ENCODE measurements at regions not wholly inside any gene's neighbourhood (a gene's known extent, or its start where the extent isn't known, plus 50 kb on each side); places are given as distances from the start of the nearest gene placed in this dataset.

- no peak overlapping the region for H3K4me3 ChIP-seq (ENCODE audit: low read length)
- no peaks in the 10 kb centered on the region for H3K36me3 ChIP-seq (ENCODE audit: insufficient read depth, low read length)
- no peaks in the 10 kb centered on the region for H3K27me3 ChIP-seq (ENCODE audit: control insufficient read depth, insufficient read depth, low read length)
- no peaks in the 10 kb centered on the region for H3K9me3 ChIP-seq (replicated peaks; ENCODE audit: low read length)
- no peak overlapping the region for H3K9ac ChIP-seq (ENCODE audit: low read depth, low read length)
- no peak overlapping the region for H3K4me2 ChIP-seq (ENCODE audit: low read length)
- no peaks in the 10 kb centered on the region for H3K4me1 ChIP-seq (ENCODE audit: control insufficient read depth, insufficient read depth, low read length)
Observed at GRCh38 chr15:96064351-96064756, 266.1 kb upstream of the NR2F2 start.

GRCh38 chr15:96066126-96066525 is 264.4 kb upstream of the NR2F2 start:
- H3K4me2 ChIP-seq (ENCODE audit: low read length): no peak overlapping the region
- no peaks in the 10 kb centered on the region for H3K9me3 ChIP-seq (replicated peaks; ENCODE audit: low read length)
- no peak overlapping the region for H3K9ac ChIP-seq (ENCODE audit: low read depth, low read length)
- H3K27me3 ChIP-seq (ENCODE audit: control insufficient read depth, insufficient read depth, low read length): no peaks in the 10 kb centered on the region
- peaks cover 6% of the 10 kb centered on the region for H3K4me1 ChIP-seq (ENCODE audit: control insufficient read depth, insufficient read depth, low read length)
- H3K4me3 ChIP-seq (ENCODE audit: low read length): no peak overlapping the region
- H3K36me3 ChIP-seq (ENCODE audit: insufficient read depth, low read length): no peaks in the 10 kb centered on the region

GRCh38 chr15:96066852-96067495 is 263.5 kb upstream of the NR2F2 start:
- Histone ChIP-seq H3K27me3 (ENCODE audit: control insufficient read depth, insufficient read depth, low read length) (no peaks in the 10 kb centered on the region), H3K9me3 (replicated peaks; ENCODE audit: low read length) (no peaks in the 10 kb centered on the region), H3K4me2 (ENCODE audit: low read length) (no peak overlapping the region), H3K4me3 (ENCODE audit: low read length) (no peak overlapping the region), H3K9ac (ENCODE audit: low read depth, low read length) (no peak overlapping the region), H3K36me3 (ENCODE audit: insufficient read depth, low read length) (no peaks in the 10 kb centered on the region), H3K4me1 (ENCODE audit: control insufficient read depth, insufficient read depth, low read length) (peaks cover 6% of the 10 kb centered on the region)

- Histone ChIP-seq H3K4me3 (ENCODE audit: low read length) (no peak overlapping the region), H3K4me2 (ENCODE audit: low read length) (no peak overlapping the region)
Observed at GRCh38 chr15:96067677-96068076, 262.8 kb upstream of the NR2F2 start.

GRCh38 chr15:96068897-96069296 is 261.6 kb upstream of the NR2F2 start:
- no peaks in the 10 kb centered on the region for H3K27me3 ChIP-seq (ENCODE audit: control insufficient read depth, insufficient read depth, low read length)
- H3K4me3 ChIP-seq (ENCODE audit: low read length): no peak overlapping the region
- H3K4me1 ChIP-seq (ENCODE audit: control insufficient read depth, insufficient read depth, low read length): peaks cover 6% of the 10 kb centered on the region
- no peaks in the 10 kb centered on the region for H3K36me3 ChIP-seq (ENCODE audit: insufficient read depth, low read length)
- H3K9ac ChIP-seq (ENCODE audit: low read depth, low read length): no peak overlapping the region
- H3K4me2 ChIP-seq (ENCODE audit: low read length): no peak overlapping the region
- no peaks in the 10 kb centered on the region for H3K9me3 ChIP-seq (replicated peaks; ENCODE audit: low read length)

More at GRCh38 chr15:96067677-96068076, 262.8 kb upstream of the NR2F2 start:
- no peaks in the 10 kb centered on the region for H3K27me3 ChIP-seq (ENCODE audit: control insufficient read depth, insufficient read depth, low read length)
- H3K4me1 ChIP-seq (ENCODE audit: control insufficient read depth, insufficient read depth, low read length): peaks cover 6% of the 10 kb centered on the region
- no peaks in the 10 kb centered on the region for H3K9me3 ChIP-seq (replicated peaks; ENCODE audit: low read length)
- H3K9ac ChIP-seq (ENCODE audit: low read depth, low read length): no peak overlapping the region
- no peaks in the 10 kb centered on the region for H3K36me3 ChIP-seq (ENCODE audit: insufficient read depth, low read length)

GRCh38 chr15:96070636-96071035 is 259.9 kb upstream of the NR2F2 start:
- no peaks in the 10 kb centered on the region for H3K27me3 ChIP-seq (ENCODE audit: control insufficient read depth, insufficient read depth, low read length)
- H3K4me1 ChIP-seq (ENCODE audit: control insufficient read depth, insufficient read depth, low read length): peaks cover 6% of the 10 kb centered on the region
- H3K36me3 ChIP-seq (ENCODE audit: insufficient read depth, low read length): no peaks in the 10 kb centered on the region
- no peak overlapping the region for H3K9ac ChIP-seq (ENCODE audit: low read depth, low read length)
- H3K4me2 ChIP-seq (ENCODE audit: low read length): peak overlapping the region; percentile 39
- no peaks in the 10 kb centered on the region for H3K9me3 ChIP-seq (replicated peaks; ENCODE audit: low read length)
- H3K4me3 ChIP-seq (ENCODE audit: low read length): no peak overlapping the region

GRCh38 chr15:96072821-96073220 is 257.7 kb upstream of the NR2F2 start:
- no peak overlapping the region for H3K4me3 ChIP-seq (ENCODE audit: low read length)
- H3K4me1 ChIP-seq (ENCODE audit: control insufficient read depth, insufficient read depth, low read length): peaks cover 6% of the 10 kb centered on the region
- no peaks in the 10 kb centered on the region for H3K27me3 ChIP-seq (ENCODE audit: control insufficient read depth, insufficient read depth, low read length)
- H3K36me3 ChIP-seq (ENCODE audit: insufficient read depth, low read length): no peaks in the 10 kb centered on the region
- H3K9ac ChIP-seq (ENCODE audit: low read depth, low read length): no peak overlapping the region
- H3K9me3 ChIP-seq (replicated peaks; ENCODE audit: low read length): no peaks in the 10 kb centered on the region
- H3K4me2 ChIP-seq (ENCODE audit: low read length): no peak overlapping the region

GRCh38 chr15:96073908-96074307 is 256.6 kb upstream of the NR2F2 start:
- H3K36me3 ChIP-seq (ENCODE audit: insufficient read depth, low read length): no peaks in the 10 kb centered on the region
- no peak overlapping the region for H3K9ac ChIP-seq (ENCODE audit: low read depth, low read length)
- no peak overlapping the region for H3K4me2 ChIP-seq (ENCODE audit: low read length)
- H3K4me3 ChIP-seq (ENCODE audit: low read length): no peak overlapping the region
- H3K4me1 ChIP-seq (ENCODE audit: control insufficient read depth, insufficient read depth, low read length): peaks cover 6% of the 10 kb centered on the region
- no peaks in the 10 kb centered on the region for H3K9me3 ChIP-seq (replicated peaks; ENCODE audit: low read length)
- no peaks in the 10 kb centered on the region for H3K27me3 ChIP-seq (ENCODE audit: control insufficient read depth, insufficient read depth, low read length)

GRCh38 chr15:96075895-96076294 is 254.6 kb upstream of the NR2F2 start:
- H3K4me1 ChIP-seq (ENCODE audit: control insufficient read depth, insufficient read depth, low read length): no peaks in the 10 kb centered on the region

GRCh38 chr15:96076350-96076749 is 254.2 kb upstream of the NR2F2 start:
- Histone ChIP-seq H3K27me3 (ENCODE audit: control insufficient read depth, insufficient read depth, low read length) (no peaks in the 10 kb centered on the region), H3K4me1 (ENCODE audit: control insufficient read depth, insufficient read depth, low read length) (no peaks in the 10 kb centered on the region), H3K4me2 (ENCODE audit: low read length) (no peak overlapping the region), H3K9me3 (replicated peaks; ENCODE audit: low read length) (no peaks in the 10 kb centered on the region), H3K4me3 (ENCODE audit: low read length) (no peak overlapping the region), H3K36me3 (ENCODE audit: insufficient read depth, low read length) (no peaks in the 10 kb centered on the region), H3K9ac (ENCODE audit: low read depth, low read length) (no peak overlapping the region)

More at GRCh38 chr15:96075895-96076294, 254.6 kb upstream of the NR2F2 start:
- no peak overlapping the region for H3K4me3 ChIP-seq (ENCODE audit: low read length)
- H3K9me3 ChIP-seq (replicated peaks; ENCODE audit: low read length): no peaks in the 10 kb centered on the region
- no peaks in the 10 kb centered on the region for H3K27me3 ChIP-seq (ENCODE audit: control insufficient read depth, insufficient read depth, low read length)
- H3K36me3 ChIP-seq (ENCODE audit: insufficient read depth, low read length): no peaks in the 10 kb centered on the region
- H3K4me2 ChIP-seq (ENCODE audit: low read length): no peak overlapping the region
- no peak overlapping the region for H3K9ac ChIP-seq (ENCODE audit: low read depth, low read length)

GRCh38 chr15:96079041-96079440 is 251.5 kb upstream of the NR2F2 start:
- no peaks in the 10 kb centered on the region for H3K36me3 ChIP-seq (ENCODE audit: insufficient read depth, low read length)
- H3K9me3 ChIP-seq (replicated peaks; ENCODE audit: low read length): no peaks in the 10 kb centered on the region
- no peaks in the 10 kb centered on the region for H3K4me1 ChIP-seq (ENCODE audit: control insufficient read depth, insufficient read depth, low read length)
- no peaks in the 10 kb centered on the region for H3K27me3 ChIP-seq (ENCODE audit: control insufficient read depth, insufficient read depth, low read length)
- H3K4me2 ChIP-seq (ENCODE audit: low read length): no peak overlapping the region
- H3K9ac ChIP-seq (ENCODE audit: low read depth, low read length): no peak overlapping the region
- H3K4me3 ChIP-seq (ENCODE audit: low read length): no peak overlapping the region

GRCh38 chr15:96079882-96080281 is 250.6 kb upstream of the NR2F2 start:
- Histone ChIP-seq H3K27me3 (ENCODE audit: control insufficient read depth, insufficient read depth, low read length) (no peaks in the 10 kb centered on the region), H3K4me3 (ENCODE audit: low read length) (no peak overlapping the region), H3K4me1 (ENCODE audit: control insufficient read depth, insufficient read depth, low read length) (no peaks in the 10 kb centered on the region), H3K36me3 (ENCODE audit: insufficient read depth, low read length) (no peaks in the 10 kb centered on the region), H3K9me3 (replicated peaks; ENCODE audit: low read length) (no peaks in the 10 kb centered on the region), H3K4me2 (ENCODE audit: low read length) (no peak overlapping the region), H3K9ac (ENCODE audit: low read depth, low read length) (no peak overlapping the region)
